ENCODE measurements at regions not wholly inside any gene's neighbourhood (a gene's known extent, or its start where the extent isn't known, plus 50 kb on each side); places are given as distances from the start of the nearest gene placed in this dataset.
"Not testable (repeated sequence)": the region's sequence is repeated elsewhere in the genome, so short reads cannot be mapped to it uniquely, and the experiment has no call there.

- no peak for DNase-seq
These were observed 757.8 kb downstream of the TRIB2 start for GRCh38 chr2:13474538-13474937.

DNA sequence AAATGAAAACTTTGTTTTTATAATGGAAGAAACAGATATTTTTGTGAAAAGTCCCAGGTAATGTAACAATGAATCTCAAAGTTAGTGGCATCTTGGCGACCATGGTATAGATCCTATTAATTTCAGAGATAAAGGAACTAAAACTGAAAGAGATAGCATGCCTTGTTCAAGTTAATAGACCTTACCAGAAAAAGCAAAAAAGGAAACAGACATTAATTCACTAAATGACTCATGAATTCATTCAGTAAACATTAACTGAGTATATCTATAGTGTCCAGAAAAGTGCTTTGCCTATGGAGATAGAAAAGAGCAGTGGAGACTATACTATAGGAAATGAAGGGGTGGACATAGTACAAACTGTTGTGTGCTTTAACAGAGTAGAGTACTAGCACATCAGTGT, 763.3 kb downstream of the TRIB2 start:
- DNase-seq: no peak

GRCh38 chr2:13481201-13481600, 764.5 kb downstream of the TRIB2 start:
- no peak for DNase-seq

DNA sequence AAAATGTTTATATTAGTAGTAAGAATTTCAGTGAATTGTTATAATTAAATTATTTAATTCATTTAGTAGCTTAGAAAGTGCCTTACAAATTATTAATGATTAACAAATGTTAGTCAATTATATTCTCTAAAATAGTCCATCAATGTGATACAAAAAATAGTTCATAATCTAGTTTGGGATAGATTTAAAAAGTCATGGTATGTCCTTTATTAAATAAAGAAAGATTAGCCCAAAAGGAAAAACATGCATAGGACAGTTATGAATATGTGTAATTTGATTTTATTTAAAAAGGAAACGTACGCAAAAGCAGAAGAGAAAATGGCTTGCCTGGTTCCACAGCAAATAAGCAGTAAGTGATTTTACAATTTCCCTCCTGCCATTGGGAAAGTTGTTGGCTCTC, 768.5 kb downstream of the TRIB2 start:
- DNase-seq: no peak

DNA sequence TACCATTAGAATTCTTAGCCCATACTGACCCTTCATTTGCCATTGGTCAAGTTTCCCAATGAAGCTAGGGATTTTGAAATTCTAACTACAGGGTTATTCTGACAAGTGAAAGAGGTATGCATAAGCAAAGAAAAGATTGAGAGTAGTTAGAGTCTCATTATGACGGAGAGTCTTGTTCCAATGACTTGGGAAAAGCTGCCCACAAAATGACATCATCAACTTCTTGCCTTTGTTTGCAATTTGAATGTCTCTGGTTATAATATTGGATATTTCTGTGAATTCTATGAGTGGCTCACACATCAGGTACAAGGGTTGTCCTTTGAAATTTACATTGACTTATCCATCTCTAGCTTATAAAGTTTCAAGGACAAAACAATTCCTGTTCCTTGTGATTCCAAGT, 772.2 kb downstream of the TRIB2 start:
- DNase-seq: no peak

- no peak for DNase-seq
These were observed 775.5 kb downstream of the TRIB2 start for GRCh38 chr2:13492262-13492661.

- no peak for DNase-seq
These were observed 778.3 kb downstream of the TRIB2 start for GRCh38 chr2:13495051-13495450.

GRCh38 chr2:13504808-13505207, 788.1 kb downstream of the TRIB2 start:
- DNase-seq: no peak

DNA sequence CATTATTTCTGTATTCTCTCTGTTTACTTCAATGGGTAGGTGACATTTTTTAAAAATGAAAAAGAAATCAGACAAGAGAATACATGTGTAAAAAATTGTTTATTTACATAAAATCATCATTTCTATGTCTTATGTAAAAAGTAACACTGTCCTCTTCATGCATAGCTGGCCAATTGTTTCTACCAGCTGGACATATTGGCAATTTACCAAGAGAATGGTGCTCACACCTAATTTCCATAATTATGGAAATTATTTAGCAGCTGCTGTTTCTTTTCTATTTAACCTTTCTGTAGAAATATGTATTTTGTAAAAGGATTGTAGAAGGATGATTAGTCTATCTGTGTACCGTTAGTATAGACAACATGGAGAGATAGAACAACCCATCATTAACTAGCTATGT, 791.9 kb downstream of the TRIB2 start:
- no peak for DNase-seq

DNA sequence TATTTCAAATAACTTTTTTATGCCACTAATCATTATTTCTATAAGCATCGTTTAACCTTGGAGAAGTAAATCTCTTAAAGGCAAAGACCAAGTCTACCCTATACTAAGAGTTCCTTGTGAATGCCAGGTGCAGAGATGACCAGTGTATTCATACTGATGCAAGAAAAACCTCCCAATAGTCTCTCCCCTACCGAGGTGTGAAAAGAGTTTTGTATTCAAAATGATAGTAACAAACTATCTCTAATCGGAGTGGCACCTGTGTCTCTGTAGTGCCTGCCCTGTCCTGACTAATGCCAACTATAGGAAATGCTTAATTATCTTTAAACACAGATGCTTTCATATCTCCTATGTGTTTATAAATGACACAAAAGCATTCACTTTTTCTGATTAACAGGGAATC, 798.5 kb downstream of the TRIB2 start:
- no peak for DNase-seq

GRCh38 chr2:13522096-13522495, 805.4 kb downstream of the TRIB2 start:
- DNase-seq: no peak

DNA sequence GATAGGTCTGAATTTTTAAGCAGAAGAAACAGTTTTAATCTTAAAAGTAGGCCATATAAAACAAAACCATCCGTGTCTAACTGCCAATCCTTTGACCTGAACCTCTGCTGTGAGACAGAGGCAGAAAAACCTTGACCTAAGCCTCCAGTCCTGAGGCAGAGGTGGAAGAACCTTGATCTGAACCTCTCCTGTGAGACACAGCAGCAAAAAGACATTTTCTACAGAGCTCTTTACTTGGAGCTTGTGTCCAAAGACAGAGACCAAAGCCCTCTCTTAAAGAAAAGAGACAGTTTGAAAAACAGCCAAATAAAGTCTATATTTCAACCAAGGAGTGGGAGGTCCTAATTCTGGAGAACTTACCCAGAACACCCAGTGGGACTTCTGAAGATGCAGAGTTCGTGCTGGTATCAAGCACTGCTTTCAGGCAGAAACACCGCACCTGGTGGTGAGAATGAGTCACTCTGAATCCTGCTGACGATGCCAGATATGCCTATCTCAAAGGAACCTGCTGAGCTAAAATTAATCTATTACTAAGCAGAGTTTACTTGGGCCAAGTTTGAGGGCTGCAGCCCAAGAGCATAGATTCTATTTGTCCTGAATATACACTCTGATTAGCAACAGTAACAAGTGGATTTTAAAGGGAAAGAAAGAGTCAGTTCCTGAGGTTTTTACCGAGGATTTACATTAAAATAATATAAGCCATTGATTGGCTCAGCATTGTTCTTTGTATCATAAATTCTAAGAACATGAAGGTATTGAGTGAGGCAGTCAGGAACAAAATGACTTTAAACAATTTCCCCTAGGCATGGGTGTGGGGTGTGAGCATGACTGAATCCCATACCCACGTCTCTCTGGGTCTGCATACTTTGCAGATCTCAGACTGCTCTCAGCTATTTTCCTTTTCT, 806.4 kb downstream of the TRIB2 start:
- DNase-seq: no peak

DNA sequence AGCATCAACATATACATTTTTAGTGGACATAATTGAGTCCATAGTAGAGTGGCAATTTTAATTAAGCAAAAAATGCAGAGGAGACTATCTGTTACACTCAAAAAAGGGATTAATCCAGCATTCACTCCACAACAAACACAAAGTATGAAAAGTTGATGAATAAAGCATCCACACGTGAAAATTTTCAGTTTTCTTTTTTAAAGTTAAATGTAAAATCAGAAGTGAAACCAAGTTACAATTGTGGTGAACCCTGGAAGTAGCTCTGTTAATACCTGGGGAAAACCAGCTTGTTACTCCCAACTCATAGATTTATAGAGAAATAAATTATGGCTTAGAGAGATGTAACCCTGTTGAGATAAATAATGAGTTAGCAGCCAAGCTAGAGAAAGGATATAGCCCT, 807.8 kb downstream of the TRIB2 start:
- no peak for DNase-seq

GRCh38 chr2:13531735-13532410, 815.1 kb downstream of the TRIB2 start:
- DNase-seq: not testable (repeated sequence)

DNA sequence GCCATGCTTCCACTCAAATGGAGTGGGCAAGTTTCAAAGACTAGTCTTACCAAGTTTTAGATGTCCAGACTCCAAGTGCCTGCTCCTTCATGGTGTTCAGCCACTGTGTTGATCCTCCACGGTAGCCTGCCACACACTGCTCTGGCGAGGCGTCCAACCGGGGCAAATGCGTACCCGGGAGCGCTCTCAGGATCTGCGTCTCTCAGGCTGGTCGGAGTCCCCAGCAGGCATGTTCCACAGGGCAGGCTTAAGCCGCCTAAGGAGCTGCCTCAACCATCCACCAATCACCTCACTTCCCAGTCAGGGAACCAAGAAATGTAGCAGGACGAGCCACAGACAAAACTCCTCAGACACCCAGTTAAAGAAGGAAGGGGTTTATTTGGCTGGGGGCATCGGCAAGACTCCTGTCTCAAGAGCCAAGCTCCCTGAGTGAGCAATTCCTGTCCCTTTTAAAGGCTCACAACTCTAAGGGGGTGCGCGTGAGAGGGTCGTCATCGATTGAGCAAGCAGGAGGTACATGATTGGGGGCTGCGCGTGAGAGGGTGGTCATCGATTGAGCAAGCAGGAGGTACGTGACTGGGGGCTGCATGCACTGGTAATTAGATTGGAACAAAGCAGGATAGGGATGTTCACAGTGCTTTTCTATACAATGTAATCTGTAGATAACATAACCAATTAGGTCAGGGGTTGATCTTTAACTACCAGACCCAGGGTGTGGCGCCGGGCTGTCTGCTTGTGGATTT, 816.2 kb downstream of the TRIB2 start:
- DNase-seq: not testable (repeated sequence)

DNA sequence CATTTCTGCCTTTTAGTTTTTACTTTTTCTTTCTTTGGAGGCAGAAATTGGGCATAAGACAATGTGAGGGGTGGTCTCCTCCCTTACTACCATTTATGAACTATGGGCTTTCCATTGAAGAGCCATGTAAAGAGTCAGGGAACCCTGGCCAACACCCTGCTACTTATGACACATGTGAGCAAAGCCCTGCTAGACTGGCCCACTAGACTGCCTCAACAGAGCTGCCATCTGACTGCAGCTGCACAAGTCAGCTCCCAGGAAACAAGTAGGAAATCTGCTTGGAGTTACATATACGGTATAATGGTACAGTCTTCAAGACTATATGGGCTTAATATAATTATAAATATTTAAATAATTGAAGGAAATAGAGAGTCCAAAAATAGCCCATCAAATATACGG, 816.8 kb downstream of the TRIB2 start:
- DNase-seq: no peak

- no peak for DNase-seq
These were observed 820.2 kb downstream of the TRIB2 start for GRCh38 chr2:13536941-13537340.

GRCh38 chr2:13537771-13538349, 821.1 kb downstream of the TRIB2 start:
- DNase-seq: no peak

DNA sequence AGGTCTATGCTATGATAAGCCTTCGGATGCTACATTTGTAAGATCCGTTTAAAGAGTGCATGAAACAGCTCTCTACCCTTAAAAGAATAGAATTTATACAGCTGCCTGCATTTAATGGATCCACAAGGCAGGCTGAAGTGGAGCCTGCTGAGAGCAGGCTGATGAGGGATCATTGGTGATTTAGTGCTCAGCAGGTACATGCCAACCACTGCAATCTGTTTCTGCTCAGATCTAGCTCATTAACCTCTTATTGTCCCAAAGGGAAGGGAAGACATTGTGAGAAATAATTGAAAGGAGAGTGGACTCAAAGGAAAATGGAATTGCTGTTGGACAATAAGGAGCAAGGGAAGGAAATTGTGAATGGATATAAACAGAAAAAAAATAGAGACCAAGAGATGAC, 822.6 kb downstream of the TRIB2 start:
- no peak for DNase-seq

DNA sequence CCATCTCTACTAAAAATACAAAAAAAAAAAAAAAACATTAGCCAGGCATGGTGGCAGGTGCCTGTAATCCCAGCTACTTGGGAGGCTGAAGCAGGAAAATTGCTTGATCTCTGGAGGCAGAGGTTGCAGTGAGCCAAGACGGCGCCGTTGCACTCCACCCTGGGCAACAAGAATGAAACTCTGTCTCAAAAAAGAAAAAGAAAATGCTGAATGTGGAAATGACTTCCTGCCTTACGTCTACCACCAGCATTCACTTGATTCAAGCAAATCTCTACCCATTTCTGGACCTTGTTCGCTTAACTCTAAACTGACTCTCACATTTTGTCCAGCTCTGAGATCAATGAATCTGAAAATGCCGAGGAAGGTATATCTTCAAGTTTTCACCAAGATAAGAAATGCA, 825.3 kb downstream of the TRIB2 start:
- DNase-seq: no peak

- no peak for DNase-seq
These were observed 825.9 kb downstream of the TRIB2 start for GRCh38 chr2:13542642-13543041.

DNA sequence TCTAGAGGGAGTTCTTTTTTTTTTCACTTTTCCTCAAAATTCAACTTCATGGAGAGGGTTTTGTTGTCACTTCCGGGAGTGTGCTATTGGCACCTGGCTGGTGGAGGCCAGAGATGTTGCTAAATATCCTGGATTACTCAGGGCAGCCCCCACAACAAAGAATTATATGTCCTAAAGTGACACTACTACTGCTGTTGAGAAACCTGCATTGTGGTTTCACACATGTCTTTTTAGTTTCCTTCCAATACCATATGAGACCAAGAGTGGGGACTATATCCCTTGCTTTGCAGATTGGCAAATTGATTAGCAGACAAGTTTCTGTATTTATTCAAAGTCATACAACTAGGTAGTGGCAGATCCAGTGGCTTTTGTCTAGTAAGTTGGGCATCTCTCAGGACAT, 826.8 kb downstream of the TRIB2 start:
- DNase-seq: no peak

DNA sequence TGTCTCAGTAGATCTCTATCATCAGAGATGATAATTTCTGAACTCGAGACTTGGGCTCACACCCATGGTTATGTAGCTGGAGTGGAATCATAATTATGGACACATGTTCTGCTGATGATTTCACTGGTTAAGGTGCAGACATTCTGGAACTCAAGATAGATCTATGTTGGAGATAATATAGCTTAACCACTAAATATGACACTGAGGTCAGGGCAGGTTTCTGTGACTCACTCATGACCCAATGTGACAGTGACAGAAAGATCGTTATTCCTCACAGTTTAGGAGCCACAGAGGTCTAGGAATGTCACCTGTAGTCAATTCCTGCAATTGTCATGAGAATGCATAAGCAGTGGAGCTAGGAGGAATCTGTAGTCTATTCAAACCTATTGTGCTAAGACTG, 828.6 kb downstream of the TRIB2 start:
- no peak for DNase-seq

All from activated T-cell treated with anti-CD3 and anti-CD28 coated beads, Interleukin-2, amount 50 U/mL, for 1 hour (primary cell).